ENCODE measurements at regions not wholly inside any gene's neighbourhood (a gene's known extent, or its start where the extent isn't known, plus 50 kb on each side); places are given as distances from the start of the nearest gene placed in this dataset.

- Histone ChIP-seq H3K27ac (ENCODE audit: insufficient read depth, low read length) (no peak overlapping the region), H3K79me2 (ENCODE audit: control insufficient read depth, insufficient read depth, low read length) (no peaks in the 10 kb centered on the region), H2AFZ (ENCODE audit: low read length) (no peak overlapping the region), H4K20me1 (ENCODE audit: control insufficient read depth, extremely low read depth, insufficient read depth, low read length) (no peaks in the 10 kb centered on the region), H3K9ac (ENCODE audit: insufficient read depth, low read length) (no peak overlapping the region), H3K4me1 (ENCODE audit: control insufficient read depth, extremely low read depth, insufficient read depth, low read length) (no peaks in the 10 kb centered on the region), H3K36me3 (ENCODE audit: control insufficient read depth, insufficient read depth, low read length) (no peaks in the 10 kb centered on the region), H3K27me3 (ENCODE audit: control insufficient read depth, insufficient read depth, low read length) (no peaks in the 10 kb centered on the region), H3K9me3 (ENCODE audit: control insufficient read depth, insufficient read depth, low read depth, low read length) (no peaks in the 10 kb centered on the region), H3K4me2 (ENCODE audit: extremely low read depth, insufficient read depth, low read length) (no peak overlapping the region), H3K4me3 (replicated peaks in 1 of 4; ENCODE audit: control extremely low read depth in 1 of 4, insufficient read depth in 1 of 4, low read depth in 3 of 4, low read length in 4 of 4) (no peak overlapping the region)
- DNase-seq (ENCODE audit: low read depth in 2 of 2), result peak in 1 of 2 donors; percentile 12
- TF ChIP-seq EZH2 (IDR thresholded peaks at IDR 0.05; ENCODE audit: low read length, missing control alignments) (no peak), CTCF (conservative IDR thresholded peaks at IDR 0.05 in 1 of 2, IDR thresholded peaks at IDR 0.05 in 1 of 2; ENCODE audit: low read depth in 1 of 2, low read length in 2 of 2) (no peak)
These were observed 1203.2 kb downstream of the CDH12 start for GRCh38 chr5:21649969-21650368.

- TF ChIP-seq CTCF (conservative IDR thresholded peaks at IDR 0.05 in 1 of 2, IDR thresholded peaks at IDR 0.05 in 1 of 2; ENCODE audit: low read depth in 1 of 2, low read length in 2 of 2), result no peak
- no peak for TF ChIP-seq EZH2 (IDR thresholded peaks at IDR 0.05; ENCODE audit: low read length, missing control alignments)
- H3K27me3 ChIP-seq (ENCODE audit: control insufficient read depth, insufficient read depth, low read length), result no peaks in the 10 kb centered on the region
- H2AFZ ChIP-seq (ENCODE audit: low read length), result no peak overlapping the region
- H4K20me1 ChIP-seq (ENCODE audit: control insufficient read depth, extremely low read depth, insufficient read depth, low read length), result no peaks in the 10 kb centered on the region
- no peak overlapping the region for H3K4me3 ChIP-seq (replicated peaks in 1 of 4; ENCODE audit: control extremely low read depth in 1 of 4, insufficient read depth in 1 of 4, low read depth in 3 of 4, low read length in 4 of 4)
- H3K27ac ChIP-seq (ENCODE audit: insufficient read depth, low read length), result no peak overlapping the region
- H3K9me3 ChIP-seq (ENCODE audit: control insufficient read depth, insufficient read depth, low read depth, low read length), result no peaks in the 10 kb centered on the region
- H3K36me3 ChIP-seq (ENCODE audit: control insufficient read depth, insufficient read depth, low read length), result no peaks in the 10 kb centered on the region
- no peak overlapping the region for H3K9ac ChIP-seq (ENCODE audit: insufficient read depth, low read length)
- no peaks in the 10 kb centered on the region for H3K4me1 ChIP-seq (ENCODE audit: control insufficient read depth, extremely low read depth, insufficient read depth, low read length)
- H3K79me2 ChIP-seq (ENCODE audit: control insufficient read depth, insufficient read depth, low read length), result no peaks in the 10 kb centered on the region
- DNase-seq (ENCODE audit: low read depth in 2 of 2), result peak; percentile 55 to 61
- H3K4me2 ChIP-seq (ENCODE audit: extremely low read depth, insufficient read depth, low read length), result no peak overlapping the region
These were observed 1206.7 kb downstream of the CDH12 start for GRCh38 chr5:21646469-21646868.

GRCh38 chr5:21644032-21644431 is 1209.1 kb downstream of the CDH12 start:
- no peaks in the 10 kb centered on the region for H3K36me3 ChIP-seq (ENCODE audit: control insufficient read depth, insufficient read depth, low read length)
- no peaks in the 10 kb centered on the region for H3K9me3 ChIP-seq (ENCODE audit: control insufficient read depth, insufficient read depth, low read depth, low read length)
- H2AFZ ChIP-seq (ENCODE audit: low read length), result no peak overlapping the region
- DNase-seq (ENCODE audit: low read depth in 2 of 2), result no peak
- H3K27me3 ChIP-seq (ENCODE audit: control insufficient read depth, insufficient read depth, low read length), result no peaks in the 10 kb centered on the region
- H3K4me3 ChIP-seq (replicated peaks in 1 of 4; ENCODE audit: control extremely low read depth in 1 of 4, insufficient read depth in 1 of 4, low read depth in 3 of 4, low read length in 4 of 4), result no peak overlapping the region
- no peaks in the 10 kb centered on the region for H3K4me1 ChIP-seq (ENCODE audit: control insufficient read depth, extremely low read depth, insufficient read depth, low read length)
- no peaks in the 10 kb centered on the region for H3K79me2 ChIP-seq (ENCODE audit: control insufficient read depth, insufficient read depth, low read length)
- no peak overlapping the region for H3K4me2 ChIP-seq (ENCODE audit: extremely low read depth, insufficient read depth, low read length)
- H3K9ac ChIP-seq (ENCODE audit: insufficient read depth, low read length), result no peak overlapping the region
- TF ChIP-seq EZH2 (IDR thresholded peaks at IDR 0.05; ENCODE audit: low read length, missing control alignments), result no peak
- TF ChIP-seq CTCF (conservative IDR thresholded peaks at IDR 0.05 in 1 of 2, IDR thresholded peaks at IDR 0.05 in 1 of 2; ENCODE audit: low read depth in 1 of 2, low read length in 2 of 2), result no peak
- H4K20me1 ChIP-seq (ENCODE audit: control insufficient read depth, extremely low read depth, insufficient read depth, low read length), result no peaks in the 10 kb centered on the region
- H3K27ac ChIP-seq (ENCODE audit: insufficient read depth, low read length), result no peak overlapping the region

Measured in fibroblast of lung (primary cell).